ENCODE measurements at regions not wholly inside any gene's neighbourhood (a gene's known extent, or its start where the extent isn't known, plus 50 kb on each side); places are given as distances from the start of the nearest gene placed in this dataset.

DNA sequence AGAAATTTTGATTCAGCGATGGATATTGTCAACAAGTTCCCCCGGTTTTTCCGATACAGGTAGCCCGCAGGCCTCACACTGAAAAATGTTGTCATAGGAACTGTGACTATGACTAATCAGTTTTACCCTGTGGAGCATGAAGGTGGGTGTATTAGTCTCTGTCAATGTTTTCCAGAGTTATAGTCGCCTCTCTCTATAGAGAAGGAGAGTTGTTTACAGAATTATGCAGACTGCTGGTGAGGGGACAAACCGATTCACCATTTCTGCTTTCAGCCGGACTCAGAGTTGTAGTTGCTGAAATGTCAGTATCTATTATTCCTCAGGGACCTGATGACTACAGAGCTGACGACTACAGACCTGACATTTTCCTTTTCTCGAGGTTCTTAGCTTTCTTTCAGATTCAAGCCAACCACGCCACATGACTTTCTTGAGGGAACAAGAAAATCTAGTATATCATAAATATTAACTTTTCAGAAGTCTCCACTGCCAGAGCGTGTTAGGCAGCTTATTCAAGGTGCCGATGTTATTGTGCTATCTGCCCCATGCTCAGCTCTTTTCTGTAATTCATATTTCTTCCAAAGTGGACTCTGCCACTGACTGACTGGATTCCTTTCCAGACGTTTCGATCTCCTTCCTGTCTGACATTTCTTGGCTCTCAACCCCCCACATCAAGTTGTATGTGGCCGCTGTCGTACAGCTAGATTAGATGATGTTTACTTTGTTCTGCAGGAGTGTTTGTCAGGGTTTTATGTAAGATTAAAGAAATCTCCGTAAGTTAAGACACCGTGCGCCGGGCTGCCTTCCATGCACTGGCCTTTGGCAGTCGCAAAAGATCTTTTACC lies 178.1 kb downstream of the FGF1 start:
- DNase-seq: peak; percentile 25

- no peak for DNase-seq
Measured at GRCh38 chr5:142506756-142507155, 179.1 kb downstream of the FGF1 start.

- no peak for DNase-seq
Measured at GRCh38 chr5:142506046-142506445, 179.8 kb downstream of the FGF1 start.

- DNase-seq: no peak
Measured at GRCh38 chr5:142501890-142502289, 177.1 kb upstream of the SPRY4 start.

- DNase-seq: no peak
Measured at GRCh38 chr5:142500227-142500905, 175.5 kb upstream of the SPRY4 start.

DNA sequence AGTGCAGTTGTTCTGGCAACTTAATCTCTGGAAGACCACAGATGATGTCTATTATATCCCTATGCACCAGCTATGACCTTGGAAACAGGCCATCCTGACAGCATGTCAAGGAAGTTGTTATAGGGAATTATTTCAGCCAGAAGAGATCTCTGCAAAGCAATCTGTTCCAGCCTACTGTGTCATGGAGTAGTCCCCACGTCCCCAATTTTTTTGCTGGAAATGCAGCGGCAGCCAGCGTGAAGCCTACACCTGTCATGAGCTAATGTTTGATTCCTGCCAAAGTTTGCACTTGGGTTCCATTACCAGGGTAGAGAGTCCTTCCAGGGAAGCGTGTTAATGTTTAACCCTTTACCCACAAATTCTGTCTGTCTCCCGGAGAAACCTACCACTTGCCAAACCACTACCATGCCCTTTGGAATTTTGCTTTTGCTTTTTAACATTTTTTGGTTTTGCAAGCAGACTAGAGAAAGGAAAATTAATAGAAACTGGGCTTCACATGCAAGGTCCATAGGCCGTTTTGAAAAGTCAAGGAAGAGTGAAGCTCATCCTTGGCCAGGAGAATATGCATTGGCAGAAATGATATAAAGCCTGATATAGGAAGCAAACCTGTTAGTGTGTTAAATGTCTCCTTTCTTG lies 174.9 kb upstream of the SPRY4 start:
- no peak for DNase-seq

GRCh38 chr5:142498298-142498697 lies 173.5 kb upstream of the SPRY4 start:
- DNase-seq: no peak

DNA sequence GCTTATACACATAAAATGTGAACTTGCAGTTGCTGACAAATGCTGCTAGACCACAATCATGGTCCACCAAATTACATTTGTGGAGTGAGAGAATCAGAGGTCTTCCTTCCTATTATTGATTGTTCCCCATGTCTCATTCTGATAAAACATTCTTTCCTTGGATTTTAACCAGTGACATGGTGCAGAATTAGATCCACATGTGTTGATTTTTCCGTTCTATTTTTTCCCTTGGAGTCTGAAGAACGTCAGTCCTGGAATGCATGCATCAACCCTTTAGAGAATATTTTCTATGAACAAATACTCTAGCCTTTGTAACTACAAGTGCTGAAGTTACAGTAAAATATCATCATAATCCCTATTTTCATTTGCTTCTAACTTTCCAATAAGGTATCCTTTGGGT lies 170.7 kb upstream of the SPRY4 start:
- DNase-seq: no peak

DNA sequence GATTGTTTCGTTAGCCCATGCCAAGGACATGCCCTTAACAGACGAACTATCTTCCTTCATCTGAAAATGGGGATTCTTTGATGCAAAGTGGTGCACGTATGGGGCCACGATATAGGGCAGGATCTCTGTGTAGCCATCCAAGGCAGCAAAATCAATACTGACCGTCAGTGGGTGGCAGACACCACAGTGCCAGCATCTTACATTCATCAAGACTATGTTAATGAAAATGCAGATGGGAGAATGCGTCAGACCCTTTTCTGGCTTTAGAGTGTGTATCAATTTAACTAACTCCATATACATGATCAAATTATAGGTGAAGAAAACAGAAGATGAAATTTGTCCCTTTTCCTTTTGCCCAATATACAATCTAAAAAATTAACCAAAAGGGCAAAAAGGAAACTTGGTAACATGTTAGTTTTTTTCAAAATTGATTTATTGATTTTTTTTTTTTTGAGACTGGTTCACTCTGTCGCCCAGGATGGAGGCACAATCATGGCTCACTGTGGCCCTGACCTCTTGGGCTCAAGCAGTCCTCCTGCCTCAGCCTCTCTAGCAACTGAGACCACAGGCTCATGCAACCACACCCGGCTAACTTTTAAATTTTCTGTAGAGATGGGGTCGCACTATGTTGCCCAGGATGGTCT lies 169.2 kb upstream of the SPRY4 start:
- no peak for DNase-seq

- no peak for DNase-seq
Measured at GRCh38 chr5:142492781-142493281, 168.0 kb upstream of the SPRY4 start.

DNA sequence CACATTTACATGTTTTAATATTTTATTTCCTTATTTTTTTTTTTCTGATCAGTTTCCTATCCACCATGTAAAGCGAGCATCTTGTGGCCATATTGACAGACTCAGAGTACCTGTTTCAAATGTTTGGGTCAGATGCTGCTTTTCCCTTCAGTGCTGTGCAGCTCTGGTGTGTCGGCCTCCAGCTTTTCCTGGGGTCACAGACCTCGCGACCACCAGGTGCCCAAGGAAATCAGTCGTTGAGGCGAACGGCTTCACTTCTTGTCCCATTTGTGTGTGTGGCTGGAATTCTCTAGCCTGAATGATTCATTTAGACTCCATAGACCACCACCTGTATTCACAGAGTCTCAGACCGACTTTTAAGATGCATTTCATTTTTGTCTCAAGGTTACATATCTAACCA lies 166.9 kb upstream of the SPRY4 start:
- DNase-seq: no peak

GRCh38 chr5:142491270-142491669 lies 166.4 kb upstream of the SPRY4 start:
- no peak for DNase-seq

- no peak for DNase-seq
Measured at GRCh38 chr5:142486581-142486980, 161.8 kb upstream of the SPRY4 start.

- no peak for DNase-seq
Measured at GRCh38 chr5:142486020-142486419, 161.2 kb upstream of the SPRY4 start.

GRCh38 chr5:142484821-142485387 lies 160.1 kb upstream of the SPRY4 start:
- DNase-seq: no peak

DNA sequence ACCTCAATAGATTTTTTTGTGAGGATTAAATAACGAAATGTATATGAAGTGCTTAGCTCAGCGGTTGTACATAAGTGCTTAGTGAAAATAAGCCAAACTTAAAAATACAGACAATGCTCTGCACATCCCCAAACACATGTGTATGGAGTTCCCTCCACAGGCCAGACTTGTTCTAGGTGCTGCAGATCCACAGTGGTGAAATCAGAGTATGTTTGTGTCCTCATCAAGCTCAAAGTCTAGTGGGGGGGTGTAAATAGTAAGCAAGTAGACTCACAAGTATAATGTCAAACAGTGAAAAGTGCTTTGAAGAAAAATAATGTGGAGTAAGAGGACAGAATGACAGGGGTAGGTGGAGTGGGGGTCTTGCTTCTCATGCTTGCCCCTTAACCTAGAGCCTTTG lies 157.4 kb upstream of the SPRY4 start:
- no peak for DNase-seq

DNA sequence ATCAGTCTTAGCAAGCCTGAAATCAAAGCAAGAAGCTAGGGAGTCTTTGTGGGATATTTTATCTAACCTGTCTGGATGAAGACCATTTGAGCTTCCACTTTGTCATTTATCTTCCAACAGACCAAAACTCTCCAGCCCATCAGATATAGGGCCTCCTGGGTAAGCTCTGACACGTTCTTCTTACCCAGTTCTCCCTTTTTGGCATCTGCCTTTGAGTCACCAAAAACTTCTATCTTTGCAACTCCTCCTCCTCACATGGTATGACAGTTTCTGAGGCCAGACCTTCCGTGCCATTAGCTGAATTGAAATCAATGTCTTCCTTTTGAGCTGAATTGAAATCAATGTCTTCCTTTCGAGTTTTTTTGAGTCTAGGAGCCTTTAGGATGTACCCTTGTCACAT lies 156.6 kb upstream of the SPRY4 start:
- peak; percentile 8 for DNase-seq

DNA sequence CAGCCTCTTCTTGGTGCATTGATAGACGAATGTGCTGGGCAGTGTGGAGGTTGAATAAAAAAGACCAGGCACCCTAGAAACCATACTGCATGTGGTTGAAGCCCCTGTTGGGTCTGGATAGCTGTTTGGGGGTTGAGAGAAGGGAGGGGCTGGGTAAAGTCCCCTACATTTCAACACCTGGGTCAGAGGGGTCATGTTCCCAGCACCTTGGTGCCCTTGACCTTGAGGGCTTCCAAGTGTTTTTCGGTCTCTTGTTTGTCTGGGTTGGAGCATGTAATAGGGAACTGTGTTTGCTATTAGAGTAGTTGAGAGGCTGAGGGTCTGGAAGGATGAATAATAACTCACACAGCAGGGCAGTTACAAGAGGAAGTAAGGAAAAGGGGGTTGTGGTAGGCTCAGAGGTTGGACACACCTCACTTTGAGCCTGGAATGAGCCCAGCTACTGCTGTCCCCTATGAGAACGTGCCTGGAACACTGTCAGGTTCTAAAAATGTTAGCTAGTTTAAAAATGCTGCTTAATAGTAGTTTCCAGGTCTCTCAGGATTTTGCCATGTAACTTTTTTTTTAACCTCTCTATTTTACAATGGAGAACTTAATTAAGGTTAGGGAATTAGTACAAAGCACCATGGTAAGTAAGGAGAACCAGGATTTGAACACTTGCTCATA lies 155.2 kb upstream of the SPRY4 start:
- no peak for DNase-seq

- no peak for DNase-seq
Measured at GRCh38 chr5:142479150-142479549, 154.3 kb upstream of the SPRY4 start.

DNA sequence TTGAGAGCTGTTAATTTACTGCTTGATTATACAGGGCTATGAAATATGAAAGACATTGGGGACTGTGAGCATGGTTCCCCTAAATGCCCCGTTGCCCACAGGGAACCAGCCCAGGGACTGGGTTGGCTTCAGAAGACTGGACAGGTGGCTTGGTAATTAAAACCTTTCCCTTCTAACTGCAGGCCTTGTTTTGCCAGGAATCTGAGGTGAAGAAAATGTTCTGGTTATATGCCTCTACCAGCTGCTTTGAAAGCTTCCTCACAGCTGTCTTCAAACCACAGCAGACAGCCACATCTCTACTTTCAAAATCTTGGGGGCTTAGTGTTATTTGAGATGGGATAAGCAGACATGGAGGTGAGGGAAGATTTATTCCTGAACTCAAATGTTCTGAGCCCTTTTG lies 153.3 kb upstream of the SPRY4 start:
- DNase-seq: no peak

DNA sequence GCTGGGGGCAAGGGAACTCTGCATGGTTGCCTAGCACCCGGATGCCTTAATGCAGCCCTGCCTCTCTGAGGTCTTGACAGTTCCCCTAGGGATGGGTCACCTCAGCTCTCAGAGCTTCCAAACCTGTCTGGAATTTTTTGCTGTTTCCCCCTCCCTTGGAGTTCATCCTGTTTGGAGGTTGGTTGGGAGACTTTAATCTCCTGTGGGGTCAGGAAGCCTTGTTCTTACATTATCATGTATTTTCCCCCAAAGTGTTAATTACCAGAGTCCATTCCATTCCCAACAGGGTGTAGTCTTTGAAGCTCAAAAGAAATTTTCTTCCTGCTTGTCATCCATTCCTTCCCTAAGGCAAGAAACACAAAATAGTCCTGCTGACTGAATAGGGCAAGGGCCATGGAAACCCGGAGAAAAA lies 150.3 kb upstream of the SPRY4 start:
- no peak for DNase-seq

- DNase-seq: no peak
Measured at GRCh38 chr5:142474431-142475094, 149.7 kb upstream of the SPRY4 start.
